ENCODE measurements at regions not wholly inside any gene's neighbourhood (a gene's known extent, or its start where the extent isn't known, plus 50 kb on each side); places are given as distances from the start of the nearest gene placed in this dataset.
"Not testable (repeated sequence)": the region's sequence is repeated elsewhere in the genome, so short reads cannot be mapped to it uniquely, and the experiment has no call there.

GRCh38 chr12:127169321-127170181 lies 1097.4 kb upstream of the TMEM132C start:
- DNase-seq (ENCODE audit: low read depth): no peak

GRCh38 chr12:127170226-127171180 lies 1096.5 kb upstream of the TMEM132C start:
- DNase-seq (ENCODE audit: low read depth): no peak

- DNase-seq (ENCODE audit: low read depth): no peak
Observed at GRCh38 chr12:127172861-127173260, 1094.1 kb upstream of the TMEM132C start.

GRCh38 chr12:127173971-127174370 lies 1093.0 kb upstream of the TMEM132C start:
- DNase-seq (ENCODE audit: low read depth): not testable (repeated sequence)

- no peak for DNase-seq (ENCODE audit: low read depth)
Observed at GRCh38 chr12:127174881-127175280, 1092.1 kb upstream of the TMEM132C start.

GRCh38 chr12:127175361-127175760 lies 1091.6 kb upstream of the TMEM132C start:
- DNase-seq (ENCODE audit: low read depth): no peak

- DNase-seq (ENCODE audit: low read depth): no peak
Observed at GRCh38 chr12:127176804-127177203, 1090.2 kb upstream of the TMEM132C start.

GRCh38 chr12:127178052-127178451 lies 1088.9 kb upstream of the TMEM132C start:
- no peak for DNase-seq (ENCODE audit: low read depth)

GRCh38 chr12:127178463-127178862 lies 1088.5 kb upstream of the TMEM132C start:
- DNase-seq (ENCODE audit: low read depth): no peak

- DNase-seq (ENCODE audit: low read depth): no peak
Observed at GRCh38 chr12:127179176-127179575, 1087.8 kb upstream of the TMEM132C start.

GRCh38 chr12:127182018-127182417 lies 1085.0 kb upstream of the TMEM132C start:
- DNase-seq (ENCODE audit: low read depth): no peak

GRCh38 chr12:127189992-127190391 lies 1077.0 kb upstream of the TMEM132C start:
- no peak for DNase-seq (ENCODE audit: low read depth)

GRCh38 chr12:127191129-127191528 lies 1075.8 kb upstream of the TMEM132C start:
- DNase-seq (ENCODE audit: low read depth): no peak

- no peak for DNase-seq (ENCODE audit: low read depth)
Observed at GRCh38 chr12:127192391-127192790, 1074.6 kb upstream of the TMEM132C start.

- no peak for DNase-seq (ENCODE audit: low read depth)
Observed at GRCh38 chr12:127193341-127193740, 1073.6 kb upstream of the TMEM132C start.

GRCh38 chr12:127194176-127194575 lies 1072.8 kb upstream of the TMEM132C start:
- no peak for DNase-seq (ENCODE audit: low read depth)

GRCh38 chr12:127205781-127206555 lies 1061.0 kb upstream of the TMEM132C start:
- DNase-seq (ENCODE audit: low read depth): no peak

GRCh38 chr12:127209318-127209717 lies 1057.7 kb upstream of the TMEM132C start:
- no peak for DNase-seq (ENCODE audit: low read depth)

- no peak for DNase-seq (ENCODE audit: low read depth)
Observed at GRCh38 chr12:127214186-127214585, 1052.8 kb upstream of the TMEM132C start.

- DNase-seq (ENCODE audit: low read depth): no peak
Observed at GRCh38 chr12:127223011-127223410, 1044.0 kb upstream of the TMEM132C start.

GRCh38 chr12:127223731-127224130 lies 1043.2 kb upstream of the TMEM132C start:
- DNase-seq (ENCODE audit: low read depth): no peak

- no peak for DNase-seq (ENCODE audit: low read depth)
Observed at GRCh38 chr12:127230843-127231260, 1036.1 kb upstream of the TMEM132C start.

Measured in stimulated activated CD8-positive, alpha-beta memory T cell treated with anti-CD3 and anti-CD28 coated beads, Interleukin-15, amount 100 ng/mL, for 1 hour (primary cell).